ENCODE measurements at regions not wholly inside any gene's neighbourhood (a gene's known extent, or its start where the extent isn't known, plus 50 kb on each side); places are given as distances from the start of the nearest gene placed in this dataset.
"Not testable (repeated sequence)": the region's sequence is repeated elsewhere in the genome, so short reads cannot be mapped to it uniquely, and the experiment has no call there.

- intact Hi-C loops (cut with micrococcal nuclease); H3K36me3 ChIP-seq (ENCODE audit: insufficient read depth, low read length); H3K27me3 Mint-ChIP-seq; DNase-seq; H3K4me1 Mint-ChIP-seq; H3K9me3 ChIP-seq (ENCODE audit: control insufficient read depth in 1 of 2, low read length in 2 of 2); CTCF ChIA-PET (ENCODE audit: partially characterized antibody); H3K27ac ChIP-seq (ENCODE audit: low read depth, low read length); H3K27ac Mint-ChIP-seq; H3K4me3 Mint-ChIP-seq; POLR2A ChIA-PET (ENCODE audit: partially characterized antibody); H3K36me3 Mint-ChIP-seq; H3K4me1 ChIP-seq (ENCODE audit: insufficient read depth, low read length); H3K27me3 ChIP-seq (ENCODE audit: insufficient read depth, low read length); H3K4me3 ChIP-seq (ENCODE audit: low read length in 2 of 2): not testable (repeated sequence)
- peaks cover 0 to 15% (median 6%) of the 10 kb centered on the region in 8 donors for H3K9me3 Mint-ChIP-seq
Measured at GRCh38 chrX:38963244-38963643, 162.0 kb downstream of the MID1IP1 start.

GRCh38 chrX:38965888-38966287 is 164.6 kb downstream of the MID1IP1 start:
- no peak overlapping the region for H3K27ac Mint-ChIP-seq
- intact Hi-C loops (cut with micrococcal nuclease), result no loop called here

GRCh38 chrX:38968344-38969216 is 167.3 kb downstream of the MID1IP1 start:
- H3K27me3 Mint-ChIP-seq, result no peaks in the 10 kb centered on the region

More at GRCh38 chrX:38965888-38966287, 164.6 kb downstream of the MID1IP1 start:
- no peak for DNase-seq
- Histone ChIP-seq H3K4me3 (ENCODE audit: low read length in 2 of 2) (no peak overlapping the region), H3K36me3 (ENCODE audit: insufficient read depth, low read length) (no peaks in the 10 kb centered on the region), H3K9me3 (ENCODE audit: control insufficient read depth in 1 of 2, low read length in 2 of 2) (no peaks in the 10 kb centered on the region), H3K27me3 (ENCODE audit: insufficient read depth, low read length) (no peaks in the 10 kb centered on the region), H3K4me1 (ENCODE audit: insufficient read depth, low read length) (no peaks in the 10 kb centered on the region), H3K27ac (ENCODE audit: low read depth, low read length) (no peak overlapping the region)
- Mint-ChIP-seq H3K36me3 (peaks cover 0 to 5% of the 10 kb centered on the region in 2 donors), H3K4me1 (no peaks in the 10 kb centered on the region), H3K9me3 (peaks cover 0 to 15% (median 6%) of the 10 kb centered on the region in 8 donors), H3K4me3 (no peak overlapping the region), H3K27me3 (no peaks in the 10 kb centered on the region)
- ChIA-PET CTCF (ENCODE audit: partially characterized antibody) (no interaction called here), POLR2A (ENCODE audit: partially characterized antibody) (no interaction called here)

GRCh38 chrX:38970074-38970473 is 168.8 kb downstream of the MID1IP1 start:
- ChIA-PET CTCF (ENCODE audit: partially characterized antibody) (no interaction called here), POLR2A (ENCODE audit: partially characterized antibody) (no interaction called here)
- Histone ChIP-seq H3K4me3 (ENCODE audit: low read length in 2 of 2) (no peak overlapping the region), H3K36me3 (ENCODE audit: insufficient read depth, low read length) (no peaks in the 10 kb centered on the region), H3K27ac (ENCODE audit: low read depth, low read length) (no peak overlapping the region), H3K9me3 (ENCODE audit: control insufficient read depth in 1 of 2, low read length in 2 of 2) (no peaks in the 10 kb centered on the region), H3K27me3 (ENCODE audit: insufficient read depth, low read length) (no peaks in the 10 kb centered on the region), H3K4me1 (ENCODE audit: insufficient read depth, low read length) (no peaks in the 10 kb centered on the region)
- H3K27me3 Mint-ChIP-seq, result no peaks in the 10 kb centered on the region
- no peak for DNase-seq
- no peak overlapping the region for H3K27ac Mint-ChIP-seq
- H3K36me3 Mint-ChIP-seq, result no peaks in the 10 kb centered on the region
- no peaks in the 10 kb centered on the region for H3K9me3 Mint-ChIP-seq
- no peak overlapping the region for H3K4me3 Mint-ChIP-seq
- intact Hi-C loops (cut with micrococcal nuclease), result no loop called here
- H3K4me1 Mint-ChIP-seq, result no peaks in the 10 kb centered on the region

More at GRCh38 chrX:38968344-38969216, 167.3 kb downstream of the MID1IP1 start:
- CTCF ChIA-PET (ENCODE audit: partially characterized antibody), result no interaction called here
- Histone ChIP-seq H3K36me3 (ENCODE audit: insufficient read depth, low read length) (no peaks in the 10 kb centered on the region), H3K9me3 (ENCODE audit: control insufficient read depth in 1 of 2, low read length in 2 of 2) (no peaks in the 10 kb centered on the region), H3K4me1 (ENCODE audit: insufficient read depth, low read length) (no peaks in the 10 kb centered on the region), H3K4me3 (ENCODE audit: low read length in 2 of 2) (no peak overlapping the region), H3K27ac (ENCODE audit: low read depth, low read length) (no peak overlapping the region), H3K27me3 (ENCODE audit: insufficient read depth, low read length) (no peaks in the 10 kb centered on the region)
- no peak overlapping the region for H3K27ac Mint-ChIP-seq
- POLR2A ChIA-PET (ENCODE audit: partially characterized antibody), result interaction anchor here (0.6 kb wide), 1 partner anchor 1748 kb away, joined by 4 read pairs; no protein-coding TSS in a partner anchor
- peaks cover 0 to 7% (median 6%) of the 10 kb centered on the region in 8 donors for H3K9me3 Mint-ChIP-seq
- H3K4me3 Mint-ChIP-seq, result no peak overlapping the region
- DNase-seq, result no peak
- peaks cover 0 to 5% of the 10 kb centered on the region in 2 donors for H3K36me3 Mint-ChIP-seq
- no peaks in the 10 kb centered on the region for H3K4me1 Mint-ChIP-seq
- intact Hi-C loops (cut with micrococcal nuclease), result no loop called here

- no peaks in the 10 kb centered on the region for H3K9me3 Mint-ChIP-seq
- no peaks in the 10 kb centered on the region for H3K36me3 ChIP-seq (ENCODE audit: insufficient read depth, low read length)
- no peaks in the 10 kb centered on the region for H3K27me3 Mint-ChIP-seq
- no peaks in the 10 kb centered on the region for H3K4me1 ChIP-seq (ENCODE audit: insufficient read depth, low read length)
- H3K27ac Mint-ChIP-seq, result no peak overlapping the region
- H3K4me3 Mint-ChIP-seq, result no peak overlapping the region
- intact Hi-C loops (cut with micrococcal nuclease), result no loop called here
- no peaks in the 10 kb centered on the region for H3K36me3 Mint-ChIP-seq
- H3K4me3 ChIP-seq (ENCODE audit: low read length in 2 of 2), result no peak overlapping the region
- no peaks in the 10 kb centered on the region for H3K9me3 ChIP-seq (ENCODE audit: control insufficient read depth in 1 of 2, low read length in 2 of 2)
- no peaks in the 10 kb centered on the region for H3K27me3 ChIP-seq (ENCODE audit: insufficient read depth, low read length)
- ChIA-PET POLR2A (ENCODE audit: partially characterized antibody) (interaction anchor here (1.4 kb wide), 1 partner anchor 165 kb away, joined by 3 read pairs; no protein-coding TSS in a partner anchor), CTCF (ENCODE audit: partially characterized antibody) (no interaction called here)
- no peaks in the 10 kb centered on the region for H3K4me1 Mint-ChIP-seq
- no peak overlapping the region for H3K27ac ChIP-seq (ENCODE audit: low read depth, low read length)
- DNase-seq, result no peak
Measured at GRCh38 chrX:38970845-38971244, 169.6 kb downstream of the MID1IP1 start.

- intact Hi-C loops (cut with micrococcal nuclease), result no loop called here
- Histone ChIP-seq H3K27ac (ENCODE audit: low read depth, low read length) (no peak overlapping the region), H3K27me3 (ENCODE audit: insufficient read depth, low read length) (no peaks in the 10 kb centered on the region), H3K4me3 (ENCODE audit: low read length in 2 of 2) (no peak overlapping the region), H3K9me3 (ENCODE audit: control insufficient read depth in 1 of 2, low read length in 2 of 2) (no peaks in the 10 kb centered on the region), H3K4me1 (ENCODE audit: insufficient read depth, low read length) (no peaks in the 10 kb centered on the region), H3K36me3 (ENCODE audit: insufficient read depth, low read length) (no peaks in the 10 kb centered on the region)
- no peaks in the 10 kb centered on the region for H3K36me3 Mint-ChIP-seq
- no peak overlapping the region for H3K27ac Mint-ChIP-seq
- CTCF ChIA-PET (ENCODE audit: partially characterized antibody), result no interaction called here
- H3K4me3 Mint-ChIP-seq, result no peak overlapping the region
- POLR2A ChIA-PET (ENCODE audit: partially characterized antibody), result no interaction called here
- no peaks in the 10 kb centered on the region for H3K4me1 Mint-ChIP-seq
- no peaks in the 10 kb centered on the region for H3K9me3 Mint-ChIP-seq
- H3K27me3 Mint-ChIP-seq, result no peaks in the 10 kb centered on the region
- DNase-seq, result no peak
Measured at GRCh38 chrX:38973322-38973721, 172.1 kb downstream of the MID1IP1 start.

GRCh38 chrX:38974542-38974941 is 173.3 kb downstream of the MID1IP1 start:
- Mint-ChIP-seq H3K36me3 (no peaks in the 10 kb centered on the region), H3K27me3 (no peaks in the 10 kb centered on the region), H3K27ac (no peak overlapping the region), H3K4me3 (no peak overlapping the region), H3K4me1 (no peaks in the 10 kb centered on the region), H3K9me3 (no peaks in the 10 kb centered on the region)
- POLR2A ChIA-PET (ENCODE audit: partially characterized antibody), result no interaction called here
- no peak for DNase-seq
- Histone ChIP-seq H3K9me3 (ENCODE audit: control insufficient read depth in 1 of 2, low read length in 2 of 2) (no peaks in the 10 kb centered on the region), H3K4me1 (ENCODE audit: insufficient read depth, low read length) (no peaks in the 10 kb centered on the region), H3K27me3 (ENCODE audit: insufficient read depth, low read length) (no peaks in the 10 kb centered on the region), H3K4me3 (ENCODE audit: low read length in 2 of 2) (no peak overlapping the region), H3K27ac (ENCODE audit: low read depth, low read length) (no peak overlapping the region), H3K36me3 (ENCODE audit: insufficient read depth, low read length) (no peaks in the 10 kb centered on the region)
- intact Hi-C loops (cut with micrococcal nuclease), result no loop called here
- CTCF ChIA-PET (ENCODE audit: partially characterized antibody), result interaction anchor here (1.3 kb wide), 1 partner anchor 15 kb away, joined by 3 read pairs; no protein-coding TSS in a partner anchor

Data from CD4-positive, alpha-beta memory T cell (primary cell).